ENCODE measurements at regions not wholly inside any gene's neighbourhood (a gene's known extent, or its start where the extent isn't known, plus 50 kb on each side); places are given as distances from the start of the nearest gene placed in this dataset.

DNA sequence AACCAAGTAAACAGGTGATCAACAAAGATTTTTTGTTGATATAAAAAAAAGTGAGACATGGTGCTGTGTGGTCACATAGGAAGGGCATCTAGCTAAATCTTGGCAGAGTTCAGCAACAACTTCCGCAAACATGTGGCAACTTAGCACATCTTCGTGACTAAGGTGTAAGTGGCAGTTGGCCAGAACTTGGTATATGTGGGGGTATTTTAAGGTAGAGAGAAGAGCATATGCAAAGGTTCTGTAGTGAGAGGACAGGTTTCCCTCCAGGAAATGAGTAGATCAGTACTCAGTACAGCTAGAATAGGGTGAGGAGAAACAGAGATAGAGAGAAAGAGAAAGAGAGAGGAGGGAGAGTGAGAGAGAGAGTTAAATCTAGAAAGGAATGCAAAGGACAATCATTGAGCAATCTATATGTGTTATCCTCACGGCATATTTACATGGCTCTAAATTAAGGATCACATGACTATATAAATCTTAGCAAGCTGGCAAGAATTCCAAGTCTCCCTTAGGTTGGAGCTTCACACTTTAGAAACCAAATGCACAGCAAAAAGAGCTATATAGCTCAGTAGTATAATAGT lies 227.7 kb upstream of the HMGA2 start:
- CTCF ChIA-PET: no interaction called here
- Histone ChIP-seq H3K4me1 (ENCODE audit: control insufficient read depth in 1 of 2, insufficient read depth in 2 of 2, low read depth in 1 of 2, low read length in 1 of 2) (peaks cover 0 to 71% of the 10 kb centered on the region in 2 experiments; a peak in 3 of 4 replicates), H3K9me2 (no peaks in the 10 kb centered on the region), H3K9me3 (no peaks in the 10 kb centered on the region), H3K36me3 (replicated peaks in 1 of 2; ENCODE audit: control insufficient read depth in 1 of 2, insufficient read depth in 2 of 2, low read length in 1 of 2) (peaks cover 0 to 14% of the 10 kb centered on the region in 2 experiments), H3K4me2 (no peak overlapping the region), H3K27me3 (ENCODE audit: insufficient read depth) (no peaks in the 10 kb centered on the region), H2AFZ (ENCODE audit: low read depth) (no peak overlapping the region), H3K79me2 (ENCODE audit: insufficient read depth) (peaks cover 41% of the 10 kb centered on the region), H4K20me1 (ENCODE audit: insufficient read depth) (no peaks in the 10 kb centered on the region), H3K9ac (no peak overlapping the region), H3F3A (replicated peaks; ENCODE audit: insufficient read depth) (peaks cover 24% of the 10 kb centered on the region), H3K4me3 (ENCODE audit: low read depth in 2 of 2, low read length in 1 of 2) (no peak overlapping the region), H3K27ac (ENCODE audit: low read depth in 2 of 2, low read length in 1 of 2) (peak overlapping the region in 1 of 2 experiments; percentile 50; a peak in 2 of 4 replicates)
- WGBS (ENCODE audit: low lambda C conversion rate): 52% methylated on average over 3 of the region's 3 CpGs
- TF ChIP-seq JUND (IDR thresholded peaks at IDR 0.05) (0 out of 2 replicates have a peak, but pooled peaks have one; percentile 13), GATA2 (CRISPR knock-in tag; IDR thresholded peaks at IDR 0.05) (no peak)
- POLR2A ChIA-PET: no interaction called here
- no peak for DNase-seq

- peak overlapping the region in 1 of 2 experiments; percentile 50; a peak in 2 of 4 replicates for H3K27ac ChIP-seq (ENCODE audit: low read depth in 2 of 2, low read length in 1 of 2)
Observed at GRCh38 chr12:65597527-65597926, 226.8 kb upstream of the HMGA2 start.

DNA sequence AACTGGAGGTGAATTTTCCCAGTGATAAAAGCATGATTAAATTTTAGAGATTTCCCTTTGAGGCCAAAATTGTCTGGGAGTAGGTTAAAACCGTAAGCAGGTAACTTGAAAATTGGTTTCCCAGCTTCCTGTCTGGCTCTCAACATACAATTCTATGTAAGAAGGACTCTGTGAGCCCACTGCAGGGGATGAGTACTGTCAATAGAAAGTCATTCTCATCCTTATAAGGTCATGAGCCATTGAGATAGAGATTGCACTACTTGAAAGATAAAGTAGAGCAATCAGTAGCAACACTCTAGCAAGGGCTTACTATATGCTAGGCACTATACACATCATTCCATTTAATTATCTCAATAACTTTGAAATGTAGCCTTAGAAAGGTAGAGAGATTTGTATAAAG lies 225.6 kb upstream of the HMGA2 start:
- Histone ChIP-seq H2AFZ (ENCODE audit: low read depth) (no peak overlapping the region), H3K9ac (no peak overlapping the region), H3K36me3 (replicated peaks in 1 of 2; ENCODE audit: control insufficient read depth in 1 of 2, insufficient read depth in 2 of 2, low read length in 1 of 2) (peaks cover 0 to 20% of the 10 kb centered on the region in 2 experiments), H3K9me3 (no peaks in the 10 kb centered on the region), H3K4me1 (ENCODE audit: control insufficient read depth in 1 of 2, insufficient read depth in 2 of 2, low read depth in 1 of 2, low read length in 1 of 2) (peaks cover 0 to 65% of the 10 kb centered on the region in 2 experiments; a peak in 3 of 4 replicates), H3K79me2 (ENCODE audit: insufficient read depth) (peaks cover 46% of the 10 kb centered on the region), H3F3A (replicated peaks; ENCODE audit: insufficient read depth) (peaks cover 18% of the 10 kb centered on the region), H3K27ac (ENCODE audit: low read depth in 2 of 2, low read length in 1 of 2) (peak overlapping the region; percentile 50 to 58; a peak in 2 of 4 replicates), H4K20me1 (ENCODE audit: insufficient read depth) (no peaks in the 10 kb centered on the region), H3K27me3 (ENCODE audit: insufficient read depth) (no peaks in the 10 kb centered on the region), H3K9me2 (no peaks in the 10 kb centered on the region), H3K4me2 (no peak overlapping the region), H3K4me3 (ENCODE audit: low read depth in 2 of 2, low read length in 1 of 2) (no peak overlapping the region)
- ChIA-PET POLR2A (no interaction called here), CTCF (no interaction called here)
- WGBS (ENCODE audit: low lambda C conversion rate): 59% methylated on average over 1 of the region's 1 CpG
- TF ChIP-seq GATA2 (CRISPR knock-in tag; IDR thresholded peaks at IDR 0.05) (no peak), TCF12 (IDR thresholded peaks at IDR 0.05) (no peak), USF1 (IDR thresholded peaks at IDR 0.05; ENCODE audit: borderline replicate concordance, low read depth) (no peak), RXRA (IDR thresholded peaks at IDR 0.05; ENCODE audit: borderline replicate concordance, low read depth) (no peak), SMC3 (IDR thresholded peaks at IDR 0.05; ENCODE audit: low read depth, low read length) (no peak), JUND (IDR thresholded peaks at IDR 0.05) (no peak), YY1 (IDR thresholded peaks at IDR 0.05; ENCODE audit: low read depth) (no peak), MEF2A (IDR thresholded peaks at IDR 0.05; ENCODE audit: borderline replicate concordance, low read depth) (no peak), FOXJ3 (CRISPR knock-in tag; IDR thresholded peaks at IDR 0.05) (no peak), FOSL2 (IDR thresholded peaks at IDR 0.05; ENCODE audit: borderline replicate concordance, low read depth) (no peak), TEAD4 (IDR thresholded peaks at IDR 0.05; ENCODE audit: borderline replicate concordance, insufficient read depth) (no peak), EZH2phosphoT487 (IDR thresholded peaks at IDR 0.05; ENCODE audit: borderline replicate concordance, low read depth) (no peak)
- no peak for DNase-seq

More at GRCh38 chr12:65597527-65597926, 226.8 kb upstream of the HMGA2 start:
- Histone ChIP-seq H4K20me1 (ENCODE audit: insufficient read depth) (no peaks in the 10 kb centered on the region), H3K4me2 (no peak overlapping the region), H3K9me2 (no peaks in the 10 kb centered on the region), H3K36me3 (replicated peaks in 1 of 2; ENCODE audit: control insufficient read depth in 1 of 2, insufficient read depth in 2 of 2, low read length in 1 of 2) (peaks cover 0 to 20% of the 10 kb centered on the region in 2 experiments), H2AFZ (ENCODE audit: low read depth) (no peak overlapping the region), H3K9ac (no peak overlapping the region), H3K4me3 (ENCODE audit: low read depth in 2 of 2, low read length in 1 of 2) (no peak overlapping the region), H3F3A (replicated peaks; ENCODE audit: insufficient read depth) (peaks cover 24% of the 10 kb centered on the region), H3K9me3 (no peaks in the 10 kb centered on the region), H3K79me2 (ENCODE audit: insufficient read depth) (peaks cover 46% of the 10 kb centered on the region), H3K27me3 (ENCODE audit: insufficient read depth) (no peaks in the 10 kb centered on the region), H3K4me1 (ENCODE audit: control insufficient read depth in 1 of 2, insufficient read depth in 2 of 2, low read depth in 1 of 2, low read length in 1 of 2) (peaks cover 0 to 76% of the 10 kb centered on the region in 2 experiments; a peak in 3 of 4 replicates)
- DNase-seq: no peak
- ChIA-PET CTCF (no interaction called here), POLR2A (no interaction called here)
- TF ChIP-seq JUND (IDR thresholded peaks at IDR 0.05): peak; percentile 15; the same call in 1 of the 2 replicates
- TF ChIP-seq, protein P1, sequence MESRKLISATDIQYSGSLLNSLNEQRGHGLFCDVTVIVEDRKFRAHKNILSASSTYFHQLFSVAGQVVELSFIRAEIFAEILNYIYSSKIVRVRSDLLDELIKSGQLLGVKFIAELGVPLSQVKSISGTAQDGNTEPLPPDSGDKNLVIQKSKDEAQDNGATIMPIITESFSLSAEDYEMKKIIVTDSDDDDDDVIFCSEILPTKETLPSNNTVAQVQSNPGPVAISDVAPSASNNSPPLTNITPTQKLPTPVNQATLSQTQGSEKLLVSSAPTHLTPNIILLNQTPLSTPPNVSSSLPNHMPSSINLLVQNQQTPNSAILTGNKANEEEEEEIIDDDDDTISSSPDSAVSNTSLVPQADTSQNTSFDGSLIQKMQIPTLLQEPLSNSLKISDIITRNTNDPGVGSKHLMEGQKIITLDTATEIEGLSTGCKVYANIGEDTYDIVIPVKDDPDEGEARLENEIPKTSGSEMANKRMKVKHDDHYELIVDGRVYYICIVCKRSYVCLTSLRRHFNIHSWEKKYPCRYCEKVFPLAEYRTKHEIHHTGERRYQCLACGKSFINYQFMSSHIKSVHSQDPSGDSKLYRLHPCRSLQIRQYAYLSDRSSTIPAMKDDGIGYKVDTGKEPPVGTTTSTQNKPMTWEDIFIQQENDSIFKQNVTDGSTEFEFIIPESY (IDR thresholded peaks at IDR 0.05; ENCODE audit: borderline replicate concordance, low read depth): no peak
- TF ChIP-seq NFIC (IDR thresholded peaks at IDR 0.05; ENCODE audit: borderline replicate concordance): peak; percentile 63
- 0 out of 2 replicates have a peak, but pooled peaks have one; percentile 5 for TF ChIP-seq FOSL2 (IDR thresholded peaks at IDR 0.05; ENCODE audit: borderline replicate concordance, low read depth)
- TF ChIP-seq TEAD4 (IDR thresholded peaks at IDR 0.05; ENCODE audit: borderline replicate concordance, insufficient read depth): no peak
- TF ChIP-seq MAX (IDR thresholded peaks at IDR 0.05; ENCODE audit: low read depth): peak; percentile 22; the same call in 1 of the 2 replicates

Measured in SK-N-SH (cell line).